ENCODE measurements at regions not wholly inside any gene's neighbourhood (a gene's known extent, or its start where the extent isn't known, plus 50 kb on each side); places are given as distances from the start of the nearest gene placed in this dataset.

DNA sequence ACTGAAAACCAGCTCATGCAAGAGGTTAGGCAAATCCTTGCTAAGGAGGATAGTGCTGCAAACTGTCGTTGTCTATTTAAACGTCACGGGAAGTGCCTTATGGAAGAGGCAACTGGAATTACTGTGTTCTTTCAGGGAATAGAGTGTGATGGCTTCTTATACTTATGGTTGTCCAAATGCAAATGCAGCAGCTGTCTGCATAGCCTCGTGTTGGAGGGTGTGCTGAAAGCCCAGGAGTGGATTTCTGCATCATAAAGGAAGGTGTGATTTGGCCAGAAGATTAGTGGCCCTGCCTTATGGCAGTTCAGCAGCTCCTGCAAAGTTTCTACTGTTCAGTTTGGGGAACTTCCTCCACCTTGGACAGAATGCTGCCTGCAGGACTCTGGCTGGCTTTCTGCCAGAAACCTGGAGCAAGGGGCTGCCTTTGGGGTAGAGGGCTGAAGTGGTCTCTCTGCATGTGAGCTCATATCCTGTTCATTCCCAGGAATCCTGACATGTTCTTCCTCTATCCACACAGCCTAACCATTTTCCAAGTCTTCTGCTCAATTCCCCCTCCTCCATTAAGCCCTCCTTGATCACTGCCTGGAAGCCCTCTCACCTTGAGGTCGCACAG, 321.2 kb upstream of the CXCR4 start:
- ATAC-seq = no peak
- CTCF ChIA-PET = no interaction called here
- POLR2A ChIA-PET = interaction anchor here (0.6 kb wide), 2 partner anchors 574 to 657 kb away, joined by 3 read pairs; no protein-coding TSS in a partner anchor
- no peak overlapping the region for H3K4me3 Mint-ChIP-seq
- intact Hi-C loops (cut with micrococcal nuclease) = no loop called here
- H3K27me3 Mint-ChIP-seq = peaks cover 3% of the 10 kb centered on the region
- no peaks in the 10 kb centered on the region for H3K9me3 Mint-ChIP-seq
- no peak for DNase-seq
- no peaks in the 10 kb centered on the region for H3K36me3 Mint-ChIP-seq (ENCODE audit: low read depth)
- H3K27ac Mint-ChIP-seq = no peak overlapping the region
- TF ChIP-seq, protein P1, sequence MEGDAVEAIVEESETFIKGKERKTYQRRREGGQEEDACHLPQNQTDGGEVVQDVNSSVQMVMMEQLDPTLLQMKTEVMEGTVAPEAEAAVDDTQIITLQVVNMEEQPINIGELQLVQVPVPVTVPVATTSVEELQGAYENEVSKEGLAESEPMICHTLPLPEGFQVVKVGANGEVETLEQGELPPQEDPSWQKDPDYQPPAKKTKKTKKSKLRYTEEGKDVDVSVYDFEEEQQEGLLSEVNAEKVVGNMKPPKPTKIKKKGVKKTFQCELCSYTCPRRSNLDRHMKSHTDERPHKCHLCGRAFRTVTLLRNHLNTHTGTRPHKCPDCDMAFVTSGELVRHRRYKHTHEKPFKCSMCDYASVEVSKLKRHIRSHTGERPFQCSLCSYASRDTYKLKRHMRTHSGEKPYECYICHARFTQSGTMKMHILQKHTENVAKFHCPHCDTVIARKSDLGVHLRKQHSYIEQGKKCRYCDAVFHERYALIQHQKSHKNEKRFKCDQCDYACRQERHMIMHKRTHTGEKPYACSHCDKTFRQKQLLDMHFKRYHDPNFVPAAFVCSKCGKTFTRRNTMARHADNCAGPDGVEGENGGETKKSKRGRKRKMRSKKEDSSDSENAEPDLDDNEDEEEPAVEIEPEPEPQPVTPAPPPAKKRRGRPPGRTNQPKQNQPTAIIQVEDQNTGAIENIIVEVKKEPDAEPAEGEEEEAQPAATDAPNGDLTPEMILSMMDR (IDR thresholded peaks at IDR 0.05) = no peak
- H3K4me1 Mint-ChIP-seq (ENCODE audit: low read depth) = no peaks in the 10 kb centered on the region

DNA sequence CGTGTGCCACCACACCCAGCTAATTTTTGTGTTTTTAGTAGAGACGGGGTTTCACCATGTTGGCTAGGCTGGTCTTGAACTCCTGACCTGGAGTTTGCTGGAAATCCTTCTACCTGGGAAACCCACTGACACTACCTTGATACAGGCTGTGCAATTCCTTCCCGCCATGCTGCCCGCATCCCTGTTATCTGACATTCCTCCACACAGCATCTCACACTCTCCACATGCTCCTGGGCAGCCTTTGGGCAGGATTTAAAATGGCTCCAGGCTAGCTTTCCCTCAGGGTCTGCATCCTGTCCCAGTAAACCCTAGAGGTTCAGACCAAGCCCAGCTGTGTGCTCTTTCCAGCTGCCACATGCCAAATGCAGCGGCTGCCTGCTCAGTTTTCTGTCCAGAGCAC, 319.5 kb upstream of the CXCR4 start:
- H3K27ac Mint-ChIP-seq = no peak overlapping the region
- H3K27me3 Mint-ChIP-seq = peaks cover 3% of the 10 kb centered on the region
- CTCF ChIA-PET = no interaction called here
- H3K36me3 Mint-ChIP-seq (ENCODE audit: low read depth) = no peaks in the 10 kb centered on the region
- TF ChIP-seq, protein P1 (IDR thresholded peaks at IDR 0.05) = no peak
- no peak overlapping the region for H3K4me3 Mint-ChIP-seq
- no peaks in the 10 kb centered on the region for H3K9me3 Mint-ChIP-seq
- H3K4me1 Mint-ChIP-seq (ENCODE audit: low read depth) = no peaks in the 10 kb centered on the region
- DNase-seq = no peak
- intact Hi-C loops (cut with micrococcal nuclease) = no loop called here
- ATAC-seq = no peak
- POLR2A ChIA-PET = interaction anchor here (0.7 kb wide), 1 partner anchor 1015 kb away, joined by 3 read pairs; no protein-coding TSS in a partner anchor

DNA sequence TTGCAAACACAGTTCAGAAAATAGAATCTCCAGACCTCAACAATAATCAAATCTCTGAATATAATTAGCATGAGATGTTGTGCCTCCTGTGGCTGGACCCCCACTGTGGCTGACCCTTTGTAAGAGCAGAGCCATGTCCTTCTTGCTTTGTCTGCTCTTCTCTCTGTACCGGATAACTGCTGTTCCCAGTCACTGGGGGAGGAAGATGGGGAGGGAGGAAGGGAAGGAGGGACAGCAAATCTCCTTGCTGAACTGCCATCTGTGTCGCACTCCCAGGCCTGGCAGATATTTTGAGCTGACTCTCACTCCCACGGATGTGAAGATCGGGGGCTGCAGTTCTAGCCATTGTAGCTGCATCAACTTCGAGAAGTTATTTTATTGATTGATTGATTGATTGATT, 319.0 kb upstream of the CXCR4 start:
- CTCF ChIA-PET = no interaction called here
- no peak for DNase-seq
- no peaks in the 10 kb centered on the region for H3K36me3 Mint-ChIP-seq (ENCODE audit: low read depth)
- no peak for ATAC-seq
- no peaks in the 10 kb centered on the region for H3K9me3 Mint-ChIP-seq
- intact Hi-C loops (cut with micrococcal nuclease) = no loop called here
- POLR2A ChIA-PET = interaction anchor here (0.7 kb wide), 1 partner anchor 1016 kb away, joined by 3 read pairs; no protein-coding TSS in a partner anchor
- peaks cover 3% of the 10 kb centered on the region for H3K27me3 Mint-ChIP-seq
- no peak overlapping the region for H3K4me3 Mint-ChIP-seq
- H3K4me1 Mint-ChIP-seq (ENCODE audit: low read depth) = no peaks in the 10 kb centered on the region
- TF ChIP-seq, protein P1 (IDR thresholded peaks at IDR 0.05) = no peak
- H3K27ac Mint-ChIP-seq = no peak overlapping the region

DNA sequence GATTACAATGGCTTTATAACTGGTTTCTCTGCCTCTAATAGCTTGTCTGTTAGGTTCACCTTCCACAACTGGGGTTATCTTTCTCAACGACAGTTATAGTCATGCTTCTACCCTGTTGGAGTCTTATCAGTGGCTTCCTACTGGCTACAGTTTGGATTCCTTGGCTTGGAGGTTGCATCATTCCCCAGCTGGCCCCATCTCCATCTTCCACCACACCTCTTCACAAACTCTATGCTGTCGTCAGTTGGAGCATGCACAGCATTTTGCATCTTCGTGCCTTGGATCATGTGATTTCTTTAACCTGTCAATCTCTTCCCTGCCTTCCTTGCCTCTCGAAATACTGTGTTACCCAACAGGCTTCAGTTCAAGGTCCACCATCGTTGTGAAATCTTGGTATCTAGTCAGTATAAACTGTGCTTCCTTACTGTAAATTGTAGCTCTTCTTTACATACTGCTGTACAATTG, 316.3 kb upstream of the CXCR4 start:
- TF ChIP-seq, protein P1 (IDR thresholded peaks at IDR 0.05) = no peak
- no peaks in the 10 kb centered on the region for H3K36me3 Mint-ChIP-seq (ENCODE audit: low read depth)
- POLR2A ChIA-PET = interaction anchor here (0.6 kb wide), 1 partner anchor 859 kb away, joined by 3 read pairs; no protein-coding TSS in a partner anchor
- ATAC-seq (no peak), DNase-seq (no peak)
- intact Hi-C loops (cut with micrococcal nuclease) = no loop called here
- H3K4me3 Mint-ChIP-seq = no peak overlapping the region
- no peaks in the 10 kb centered on the region for H3K4me1 Mint-ChIP-seq (ENCODE audit: low read depth)
- H3K27me3 Mint-ChIP-seq = peaks cover 2% of the 10 kb centered on the region
- CTCF ChIA-PET = interaction anchor here (1.4 to 2.0 kb wide), 2 partner anchors 9 to 11 kb away, joined by 4 to 11 read pairs; no protein-coding TSS in a partner anchor
- no peaks in the 10 kb centered on the region for H3K9me3 Mint-ChIP-seq
- H3K27ac Mint-ChIP-seq = no peak overlapping the region

DNA sequence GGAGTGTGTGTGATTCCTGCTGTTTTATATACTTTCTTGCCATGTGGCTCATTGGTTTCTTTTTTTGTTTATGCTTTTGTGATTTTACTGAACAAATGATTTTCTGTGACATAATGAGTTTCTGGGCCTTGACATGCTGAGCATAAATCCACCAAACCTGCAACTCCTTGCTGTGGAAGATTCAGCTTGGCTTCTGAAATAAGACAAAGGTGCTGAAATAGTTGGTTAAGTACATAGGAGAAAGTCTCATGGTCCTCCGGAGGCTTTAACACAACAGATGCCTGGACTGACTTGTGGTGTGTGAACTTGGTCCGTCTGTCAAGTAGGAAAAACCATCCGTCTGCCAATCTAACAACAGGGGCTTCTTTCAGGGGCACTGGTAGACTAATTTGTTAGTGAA, 315.3 kb upstream of the CXCR4 start:
- Mint-ChIP-seq H3K4me1 (ENCODE audit: low read depth) (no peaks in the 10 kb centered on the region), H3K9me3 (no peaks in the 10 kb centered on the region), H3K36me3 (ENCODE audit: low read depth) (no peaks in the 10 kb centered on the region), H3K27ac (no peak overlapping the region), H3K27me3 (peaks cover 2% of the 10 kb centered on the region), H3K4me3 (no peak overlapping the region)
- DNase-seq (no peak), ATAC-seq (no peak)
- ChIA-PET POLR2A (no interaction called here), CTCF (interaction anchor here (2.0 kb wide), 1 partner anchor 10 kb away, joined by 11 read pairs; no protein-coding TSS in a partner anchor)
- intact Hi-C loops (cut with micrococcal nuclease) = no loop called here
- TF ChIP-seq, protein P1 (IDR thresholded peaks at IDR 0.05) = no peak

All from activated CD8-positive, alpha-beta T cell treated with anti-CD3 and anti-CD28 coated beads for 36 hours (primary cell).